ENCODE measurements at regions not wholly inside any gene's neighbourhood (a gene's known extent, or its start where the extent isn't known, plus 50 kb on each side); places are given as distances from the start of the nearest gene placed in this dataset.

GRCh38 chr19:27738569-27739193, 1474.3 kb downstream of the UQCRFS1 start:
- no peak for DNase-seq (ENCODE audit: extremely low spot score)
- TF ChIP-seq BHLHE40 (IDR thresholded peaks at IDR 0.05; ENCODE audit: borderline replicate concordance) (no peak), ARNT (IDR thresholded peaks at IDR 0.05) (no peak), SUZ12 (IDR thresholded peaks at IDR 0.05) (no peak), CTBP1 (IDR thresholded peaks at IDR 0.05; ENCODE audit: borderline replicate concordance) (no peak), PKNOX1 (IDR thresholded peaks at IDR 0.05) (no peak), L3MBTL2 (conservative IDR thresholded peaks at IDR 0.05) (no peak), NFRKB (IDR thresholded peaks at IDR 0.05) (no peak), FOXM1 (IDR thresholded peaks at IDR 0.05; ENCODE audit: borderline replicate concordance) (no peak), ZNF384 (IDR thresholded peaks at IDR 0.05) (no peak), SP1 (IDR thresholded peaks at IDR 0.05) (no peak)
- CTCF ChIA-PET: no interaction called here
- POLR2A ChIA-PET: no interaction called here

GRCh38 chr19:27736225-27736624, 1476.7 kb downstream of the UQCRFS1 start:
- ChIA-PET POLR2A (no interaction called here), CTCF (no interaction called here)
- no peak for DNase-seq (ENCODE audit: extremely low spot score)
- TF ChIP-seq SUZ12 (IDR thresholded peaks at IDR 0.05): no peak
- TF ChIP-seq ZNF384 (IDR thresholded peaks at IDR 0.05): no peak
- TF ChIP-seq SP1 (IDR thresholded peaks at IDR 0.05): no peak
- no peak for TF ChIP-seq FOXA1 (IDR thresholded peaks at IDR 0.05)
- TF ChIP-seq BHLHE40 (IDR thresholded peaks at IDR 0.05; ENCODE audit: borderline replicate concordance): no peak
- TF ChIP-seq ELF4 (IDR thresholded peaks at IDR 0.05): no peak
- no peak for TF ChIP-seq PKNOX1 (IDR thresholded peaks at IDR 0.05)
- no peak for TF ChIP-seq FOXK2 (IDR thresholded peaks at IDR 0.05)
- no peak for TF ChIP-seq L3MBTL2 (conservative IDR thresholded peaks at IDR 0.05)
- no peak for TF ChIP-seq CTBP1 (IDR thresholded peaks at IDR 0.05; ENCODE audit: borderline replicate concordance)
- no peak for TF ChIP-seq HDGF (IDR thresholded peaks at IDR 0.05; ENCODE audit: borderline replicate concordance)

- POLR2A ChIA-PET: no interaction called here
- CTCF ChIA-PET: no interaction called here
- TF ChIP-seq L3MBTL2 (conservative IDR thresholded peaks at IDR 0.05) (no peak), FOXA1 (IDR thresholded peaks at IDR 0.05) (no peak), LEF1 (IDR thresholded peaks at IDR 0.05; ENCODE audit: borderline replicate concordance) (no peak), HDGF (IDR thresholded peaks at IDR 0.05; ENCODE audit: borderline replicate concordance) (no peak), TARDBP (IDR thresholded peaks at IDR 0.05) (no peak), NFRKB (IDR thresholded peaks at IDR 0.05) (no peak), SUZ12 (IDR thresholded peaks at IDR 0.05) (no peak), FOXM1 (IDR thresholded peaks at IDR 0.05; ENCODE audit: borderline replicate concordance) (no peak), ZNF384 (IDR thresholded peaks at IDR 0.05) (no peak), ELF4 (IDR thresholded peaks at IDR 0.05) (no peak), SP1 (IDR thresholded peaks at IDR 0.05) (no peak), FOXK2 (IDR thresholded peaks at IDR 0.05) (no peak), ARNT (IDR thresholded peaks at IDR 0.05) (no peak), BHLHE40 (IDR thresholded peaks at IDR 0.05; ENCODE audit: borderline replicate concordance) (no peak), PKNOX1 (IDR thresholded peaks at IDR 0.05) (no peak), CTBP1 (IDR thresholded peaks at IDR 0.05; ENCODE audit: borderline replicate concordance) (no peak)
- no peak for DNase-seq (ENCODE audit: extremely low spot score)
These were observed 1477.6 kb downstream of the UQCRFS1 start for GRCh38 chr19:27735314-27735713.

- ChIA-PET CTCF (no interaction called here), POLR2A (no interaction called here)
- TF ChIP-seq FOXK2 (IDR thresholded peaks at IDR 0.05) (no peak), FOXA1 (IDR thresholded peaks at IDR 0.05) (no peak), LEF1 (IDR thresholded peaks at IDR 0.05; ENCODE audit: borderline replicate concordance) (no peak), ARNT (IDR thresholded peaks at IDR 0.05) (no peak), SUZ12 (IDR thresholded peaks at IDR 0.05) (no peak), L3MBTL2 (conservative IDR thresholded peaks at IDR 0.05) (no peak), HDGF (IDR thresholded peaks at IDR 0.05; ENCODE audit: borderline replicate concordance) (no peak), BHLHE40 (IDR thresholded peaks at IDR 0.05; ENCODE audit: borderline replicate concordance) (no peak), TARDBP (IDR thresholded peaks at IDR 0.05) (no peak), FOXM1 (IDR thresholded peaks at IDR 0.05; ENCODE audit: borderline replicate concordance) (no peak), SP1 (IDR thresholded peaks at IDR 0.05) (no peak), NFRKB (IDR thresholded peaks at IDR 0.05) (no peak), ELF4 (IDR thresholded peaks at IDR 0.05) (no peak), PKNOX1 (IDR thresholded peaks at IDR 0.05) (no peak), ZNF384 (IDR thresholded peaks at IDR 0.05) (no peak), CTBP1 (IDR thresholded peaks at IDR 0.05; ENCODE audit: borderline replicate concordance) (no peak)
- no peak for DNase-seq (ENCODE audit: extremely low spot score)
These were observed 1478.3 kb downstream of the UQCRFS1 start for GRCh38 chr19:27734496-27735220.

GRCh38 chr19:27733551-27734266, 1479.2 kb downstream of the UQCRFS1 start:
- ChIA-PET POLR2A (no interaction called here), CTCF (no interaction called here)

More at GRCh38 chr19:27733551-27734266, 1479.2 kb downstream of the UQCRFS1 start:
- TF ChIP-seq LEF1 (IDR thresholded peaks at IDR 0.05; ENCODE audit: borderline replicate concordance): no peak
- TF ChIP-seq FOXA1 (IDR thresholded peaks at IDR 0.05): no peak
- TF ChIP-seq PKNOX1 (IDR thresholded peaks at IDR 0.05): no peak
- no peak for TF ChIP-seq NFRKB (IDR thresholded peaks at IDR 0.05)
- TF ChIP-seq BHLHE40 (IDR thresholded peaks at IDR 0.05; ENCODE audit: borderline replicate concordance): no peak
- TF ChIP-seq FOXK2 (IDR thresholded peaks at IDR 0.05): no peak
- no peak for TF ChIP-seq HDGF (IDR thresholded peaks at IDR 0.05; ENCODE audit: borderline replicate concordance)
- TF ChIP-seq SP1 (IDR thresholded peaks at IDR 0.05): no peak
- TF ChIP-seq SUZ12 (IDR thresholded peaks at IDR 0.05): no peak
- DNase-seq (ENCODE audit: extremely low spot score): no peak
